Heart left ventricle (tissue), 13 donors: ENCODE measurements at regions not wholly inside any gene's neighbourhood (a gene's known extent, or its start where the extent isn't known, plus 50 kb on each side); places are given as distances from the start of the nearest gene placed in this dataset.

Experiments used
- POLR2A ChIP-seq, 2 donors: fragments of 450-650 bp; IDR thresholded peaks; one replicate each; pipeline ENCODE4 v1.6.1; 2017; ENCODE audit warnings: antibody characterized with exemption in 2 of 2, mild to moderate bottlenecking in 2 of 2, moderate library complexity in 2 of 2
- TF ChIP-seq, protein P1 (sequence below), 12 donors: fragments of 200-600 bp; sonication (generic) in 4 of 12; IDR thresholded peaks; one replicate each; pipeline versions ENCODE4 v1.5.0 to v1.8.0; 2018 to 2022; ENCODE audit warnings: antibody characterized with exemption in 12 of 12, mild to moderate bottlenecking in 5 of 12
- donor health status: ischemic (EF 13 %, LVEDD 7.1; RV severe dilation, severe dysfunction).
- donor health status: DM: no; HTN: yes; CAD: no.
- donor health status: DM: no; HTN: no; CAD: no.
- donor health status: ischemic (EF 25% LVEDD 6.9; RV normal size, moderate dysfunction).
- donor health status: ischemic (EF 25% LVEDD 5.7; RV mildly dilated, moderate dysfunction).
- donor health status: ischemic (EF 35%, LVEDD 5.7; RV mildly dilated, moderate dysfunction).
- donor health status: nonischemic (EF 11% LVEDD 7.7; RV severe dilation, severe dysfunction).
- donor health status: DM: yes; HTN: yes; CAD: no.
- donor health status: PGD.
- donor health status: ischemic (EF 29% LVEDD 5.4; RV normal size, mild dysfunction).
- donor health status: nonischemic (EF 23%, LVEDD 6.1; RV moderate dilation, normal function).

DNA sequence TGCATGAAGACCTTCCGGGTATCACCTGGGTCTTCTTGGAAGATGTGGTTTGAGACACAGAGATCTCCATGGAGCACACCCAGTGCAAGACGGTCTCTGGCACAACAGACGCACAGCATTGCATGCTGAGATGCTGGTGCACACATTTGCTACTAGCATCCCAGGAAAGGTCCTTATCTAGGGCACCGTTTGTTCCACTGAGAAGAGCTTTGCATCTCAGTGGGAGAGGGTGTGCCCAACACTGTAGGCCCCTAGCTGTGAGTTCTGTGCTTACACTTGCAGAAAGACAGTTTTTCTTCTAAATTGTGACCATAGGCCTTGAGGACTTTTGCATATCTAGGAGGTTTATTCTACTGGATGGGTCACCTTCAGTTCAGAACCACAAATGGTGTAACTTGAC lies 554.1 kb downstream of the MATN1 start:
- TF ChIP-seq, protein P1, sequence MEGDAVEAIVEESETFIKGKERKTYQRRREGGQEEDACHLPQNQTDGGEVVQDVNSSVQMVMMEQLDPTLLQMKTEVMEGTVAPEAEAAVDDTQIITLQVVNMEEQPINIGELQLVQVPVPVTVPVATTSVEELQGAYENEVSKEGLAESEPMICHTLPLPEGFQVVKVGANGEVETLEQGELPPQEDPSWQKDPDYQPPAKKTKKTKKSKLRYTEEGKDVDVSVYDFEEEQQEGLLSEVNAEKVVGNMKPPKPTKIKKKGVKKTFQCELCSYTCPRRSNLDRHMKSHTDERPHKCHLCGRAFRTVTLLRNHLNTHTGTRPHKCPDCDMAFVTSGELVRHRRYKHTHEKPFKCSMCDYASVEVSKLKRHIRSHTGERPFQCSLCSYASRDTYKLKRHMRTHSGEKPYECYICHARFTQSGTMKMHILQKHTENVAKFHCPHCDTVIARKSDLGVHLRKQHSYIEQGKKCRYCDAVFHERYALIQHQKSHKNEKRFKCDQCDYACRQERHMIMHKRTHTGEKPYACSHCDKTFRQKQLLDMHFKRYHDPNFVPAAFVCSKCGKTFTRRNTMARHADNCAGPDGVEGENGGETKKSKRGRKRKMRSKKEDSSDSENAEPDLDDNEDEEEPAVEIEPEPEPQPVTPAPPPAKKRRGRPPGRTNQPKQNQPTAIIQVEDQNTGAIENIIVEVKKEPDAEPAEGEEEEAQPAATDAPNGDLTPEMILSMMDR (IDR thresholded peaks at IDR 0.05) = no peak
- TF ChIP-seq POLR2A (IDR thresholded peaks at IDR 0.05) = no peak
